ENCODE measurements at regions not wholly inside any gene's neighbourhood (a gene's known extent, or its start where the extent isn't known, plus 50 kb on each side); places are given as distances from the start of the nearest gene placed in this dataset.

GRCh38 chr10:90998733-90999511, 78.0 kb upstream of the ANKRD1 start:
- Histone ChIP-seq H3K18ac (ENCODE audit: low read depth in 1 of 2, low read length in 2 of 2) (no peak overlapping the region), H3K27me3 (ENCODE audit: control insufficient read depth in 1 of 2, insufficient read depth in 1 of 2, low read length in 2 of 2) (no peaks in the 10 kb centered on the region), H3K4me2 (ENCODE audit: low read length, poor library complexity, severe bottlenecking) (no peak overlapping the region), H2BK15ac (ENCODE audit: low read depth, poor library complexity, severe bottlenecking) (no peak overlapping the region), H4K8ac (ENCODE audit: low read length) (no peak overlapping the region), H3K79me1 (replicated peaks; ENCODE audit: low read length, poor library complexity, severe bottlenecking) (no peaks in the 10 kb centered on the region), H3K4ac (ENCODE audit: low read depth in 1 of 2, low read length in 2 of 2) (no peak overlapping the region), H2BK5ac (ENCODE audit: low read depth, low read length, poor library complexity, severe bottlenecking) (no peak overlapping the region), H3K9me3 (ENCODE audit: control insufficient read depth, low read length) (no peaks in the 10 kb centered on the region), H2AK5ac (ENCODE audit: low read length, severe bottlenecking) (no peak overlapping the region), H3K27ac (ENCODE audit: low read length, poor library complexity, severe bottlenecking) (no peak overlapping the region), H3K36me3 (ENCODE audit: control insufficient read depth in 1 of 2, insufficient read depth in 2 of 2, low read depth in 1 of 2, low read length in 2 of 2) (no peaks in the 10 kb centered on the region), H3K23ac (ENCODE audit: low read length in 2 of 2) (no peak overlapping the region), H3K14ac (ENCODE audit: low read length in 2 of 2) (no peak overlapping the region), H3K4me3 (ENCODE audit: insufficient read depth in 1 of 2, low read depth in 1 of 2, low read length in 2 of 2) (no peak overlapping the region), H2BK12ac (ENCODE audit: low read length in 2 of 2) (no peak overlapping the region), H2AFZ (ENCODE audit: low read depth, low read length) (no peak overlapping the region), H3K9ac (ENCODE audit: low read length) (no peak overlapping the region), H2BK120ac (ENCODE audit: low read depth, low read length) (no peak overlapping the region), H4K91ac (ENCODE audit: low read length) (no peak overlapping the region), H3K4me1 (ENCODE audit: control insufficient read depth, insufficient read depth, low read depth, low read length) (no peaks in the 10 kb centered on the region)
- 88% methylated on average over 11 of the region's 11 CpGs for WGBS
- DNase-seq = no peak

- no peaks in the 10 kb centered on the region for H3K9me3 ChIP-seq (ENCODE audit: control insufficient read depth, low read length)
- no peak overlapping the region for H3K18ac ChIP-seq (ENCODE audit: low read depth in 1 of 2, low read length in 2 of 2)
- H3K23ac ChIP-seq (ENCODE audit: low read length in 2 of 2) = no peak overlapping the region
- no peak overlapping the region for H3K9ac ChIP-seq (ENCODE audit: low read length)
- H3K4me1 ChIP-seq (ENCODE audit: control insufficient read depth, insufficient read depth, low read depth, low read length) = no peaks in the 10 kb centered on the region
- no peak overlapping the region for H3K14ac ChIP-seq (ENCODE audit: low read length in 2 of 2)
- H3K36me3 ChIP-seq (ENCODE audit: control insufficient read depth in 1 of 2, insufficient read depth in 2 of 2, low read depth in 1 of 2, low read length in 2 of 2) = no peaks in the 10 kb centered on the region
- H2BK120ac ChIP-seq (ENCODE audit: low read depth, low read length) = no peak overlapping the region
- H4K91ac ChIP-seq (ENCODE audit: low read length) = no peak overlapping the region
- no peak overlapping the region for H3K4me3 ChIP-seq (ENCODE audit: insufficient read depth in 1 of 2, low read depth in 1 of 2, low read length in 2 of 2)
- no peak overlapping the region for H3K27ac ChIP-seq (ENCODE audit: low read length, poor library complexity, severe bottlenecking)
- H3K4ac ChIP-seq (ENCODE audit: low read depth in 1 of 2, low read length in 2 of 2) = no peak overlapping the region
- no peak overlapping the region for H2AFZ ChIP-seq (ENCODE audit: low read depth, low read length)
- no peak overlapping the region for H4K8ac ChIP-seq (ENCODE audit: low read length)
- H2AK5ac ChIP-seq (ENCODE audit: low read length, severe bottlenecking) = no peak overlapping the region
- H2BK15ac ChIP-seq (ENCODE audit: low read depth, poor library complexity, severe bottlenecking) = no peak overlapping the region
- no peak for DNase-seq
- H3K4me2 ChIP-seq (ENCODE audit: low read length, poor library complexity, severe bottlenecking) = no peak overlapping the region
- no peak overlapping the region for H2BK5ac ChIP-seq (ENCODE audit: low read depth, low read length, poor library complexity, severe bottlenecking)
- WGBS = 82% methylated on average over 4 of the region's 5 CpGs
- H3K79me1 ChIP-seq (replicated peaks; ENCODE audit: low read length, poor library complexity, severe bottlenecking) = no peaks in the 10 kb centered on the region
- no peaks in the 10 kb centered on the region for H3K27me3 ChIP-seq (ENCODE audit: control insufficient read depth in 1 of 2, insufficient read depth in 1 of 2, low read length in 2 of 2)
- no peak overlapping the region for H2BK12ac ChIP-seq (ENCODE audit: low read length in 2 of 2)
Observed at GRCh38 chr10:90999512-91000172, 78.8 kb upstream of the ANKRD1 start.

- Histone ChIP-seq H2BK12ac (ENCODE audit: low read length in 2 of 2) (no peak overlapping the region), H3K4me1 (ENCODE audit: control insufficient read depth, insufficient read depth, low read depth, low read length) (no peaks in the 10 kb centered on the region), H3K23ac (ENCODE audit: low read length in 2 of 2) (no peak overlapping the region), H3K79me1 (replicated peaks; ENCODE audit: low read length, poor library complexity, severe bottlenecking) (no peaks in the 10 kb centered on the region), H4K91ac (ENCODE audit: low read length) (no peak overlapping the region), H2AK5ac (ENCODE audit: low read length, severe bottlenecking) (no peak overlapping the region), H2BK15ac (ENCODE audit: low read depth, poor library complexity, severe bottlenecking) (no peak overlapping the region), H3K9me3 (ENCODE audit: control insufficient read depth, low read length) (no peaks in the 10 kb centered on the region), H3K36me3 (ENCODE audit: control insufficient read depth in 1 of 2, insufficient read depth in 2 of 2, low read depth in 1 of 2, low read length in 2 of 2) (no peaks in the 10 kb centered on the region), H3K18ac (ENCODE audit: low read depth in 1 of 2, low read length in 2 of 2) (no peak overlapping the region), H3K27ac (ENCODE audit: low read length, poor library complexity, severe bottlenecking) (no peak overlapping the region), H3K4ac (ENCODE audit: low read depth in 1 of 2, low read length in 2 of 2) (no peak overlapping the region), H2BK5ac (ENCODE audit: low read depth, low read length, poor library complexity, severe bottlenecking) (no peak overlapping the region), H3K27me3 (ENCODE audit: control insufficient read depth in 1 of 2, insufficient read depth in 1 of 2, low read length in 2 of 2) (no peaks in the 10 kb centered on the region), H3K4me2 (ENCODE audit: low read length, poor library complexity, severe bottlenecking) (no peak overlapping the region), H3K9ac (ENCODE audit: low read length) (no peak overlapping the region), H3K4me3 (ENCODE audit: insufficient read depth in 1 of 2, low read depth in 1 of 2, low read length in 2 of 2) (no peak overlapping the region), H2BK120ac (ENCODE audit: low read depth, low read length) (no peak overlapping the region), H2AFZ (ENCODE audit: low read depth, low read length) (no peak overlapping the region), H3K14ac (ENCODE audit: low read length in 2 of 2) (no peak overlapping the region), H4K8ac (ENCODE audit: low read length) (no peak overlapping the region)
- DNase-seq = no peak
- 89% methylated on average over 6 of the region's 6 CpGs for WGBS
Observed at GRCh38 chr10:91000470-91000869, 79.6 kb upstream of the ANKRD1 start.

GRCh38 chr10:91000985-91001384, 80.1 kb upstream of the ANKRD1 start:
- Histone ChIP-seq H3K14ac (ENCODE audit: low read length in 2 of 2) (no peak overlapping the region), H3K4me1 (ENCODE audit: control insufficient read depth, insufficient read depth, low read depth, low read length) (no peaks in the 10 kb centered on the region), H3K23ac (ENCODE audit: low read length in 2 of 2) (no peak overlapping the region), H2BK5ac (ENCODE audit: low read depth, low read length, poor library complexity, severe bottlenecking) (no peak overlapping the region), H3K36me3 (ENCODE audit: control insufficient read depth in 1 of 2, insufficient read depth in 2 of 2, low read depth in 1 of 2, low read length in 2 of 2) (no peaks in the 10 kb centered on the region), H3K18ac (ENCODE audit: low read depth in 1 of 2, low read length in 2 of 2) (no peak overlapping the region), H2BK120ac (ENCODE audit: low read depth, low read length) (no peak overlapping the region), H3K9ac (ENCODE audit: low read length) (no peak overlapping the region), H3K4ac (ENCODE audit: low read depth in 1 of 2, low read length in 2 of 2) (no peak overlapping the region), H4K91ac (ENCODE audit: low read length) (no peak overlapping the region), H2BK12ac (ENCODE audit: low read length in 2 of 2) (no peak overlapping the region), H3K27ac (ENCODE audit: low read length, poor library complexity, severe bottlenecking) (no peak overlapping the region), H3K4me2 (ENCODE audit: low read length, poor library complexity, severe bottlenecking) (no peak overlapping the region), H2AK5ac (ENCODE audit: low read length, severe bottlenecking) (no peak overlapping the region), H3K27me3 (ENCODE audit: control insufficient read depth in 1 of 2, insufficient read depth in 1 of 2, low read length in 2 of 2) (no peaks in the 10 kb centered on the region), H2BK15ac (ENCODE audit: low read depth, poor library complexity, severe bottlenecking) (no peak overlapping the region), H3K79me1 (replicated peaks; ENCODE audit: low read length, poor library complexity, severe bottlenecking) (no peaks in the 10 kb centered on the region), H4K8ac (ENCODE audit: low read length) (no peak overlapping the region), H3K4me3 (ENCODE audit: insufficient read depth in 1 of 2, low read depth in 1 of 2, low read length in 2 of 2) (no peak overlapping the region), H2AFZ (ENCODE audit: low read depth, low read length) (no peak overlapping the region), H3K9me3 (ENCODE audit: control insufficient read depth, low read length) (no peaks in the 10 kb centered on the region)
- 100% methylated on average over 1 of the region's 1 CpG for WGBS
- DNase-seq = no peak
